Neural cell (in vitro differentiated cells): ENCODE measurements at regions not wholly inside any gene's neighbourhood (a gene's known extent, or its start where the extent isn't known, plus 50 kb on each side); places are given as distances from the start of the nearest gene placed in this dataset.

Experiments
- H2AFZ ChIP-seq: fragments of 200-600, 300-800 bp; sonication (generic), shearing (Covaris generic); 2 replicates; pipeline ENCODE4 v1.6.0; 2014; ENCODE audit warnings: low read depth, mild to moderate bottlenecking, antibody characterized with exemption, low read length, moderate library complexity
- H3F3A ChIP-seq: fragments of 200-600 bp; shearing (Covaris generic); 2 replicates; pipeline ENCODE4 v1.6.1; 2016; ENCODE audit warnings: mild to moderate bottlenecking, moderate library complexity, mixed read lengths, antibody characterized with exemption, low read length; ENCODE audit not compliant: insufficient read depth, poor library complexity, severe bottlenecking
- H3K27ac ChIP-seq: fragments of 200-600, 300-800 bp; sonication (generic), shearing (Covaris generic); 2 replicates; pipeline ENCODE4 v1.5.1; 2014; ENCODE audit warnings: mild to moderate bottlenecking, low read length, moderate library complexity
- H3K27me3 ChIP-seq: fragments of 300-800, 200-600 bp; sonication (generic), shearing (Covaris generic); 2 replicates; pipeline ENCODE4 v1.6.0; 2014; ENCODE audit warnings: mild to moderate bottlenecking, low read depth, low read length, moderate library complexity; ENCODE audit not compliant: insufficient read depth
- H3K36me3 ChIP-seq: fragments of 300-800, 200-600 bp; sonication (generic), shearing (Covaris generic); 2 replicates; pipeline ENCODE4 v1.5.1; 2014; ENCODE audit warnings: mild to moderate bottlenecking, antibody characterized with exemption, low read length, moderate library complexity; ENCODE audit not compliant: insufficient read depth
- H3K4me2 ChIP-seq: fragments of 300-800, 200-600 bp; sonication (generic), shearing (Covaris generic); 2 replicates; pipeline ENCODE4 v1.6.0; 2014; ENCODE audit warnings: mild to moderate bottlenecking, low read length
- H3K4me3 ChIP-seq: fragments of 300-800, 200-600 bp; sonication (generic), shearing (Covaris generic); 2 replicates; pipeline ENCODE4 v1.5.1; 2014; ENCODE audit warnings: mild to moderate bottlenecking, low read length, moderate library complexity
- H3K79me2 ChIP-seq: fragments of 200-600 bp; shearing (Covaris generic); replicated peaks from 2 replicates; pipeline ENCODE4 v1.6.0; 2014; ENCODE audit warnings: mild to moderate bottlenecking, low read length, moderate library complexity; ENCODE audit not compliant: insufficient read depth
- H3K9ac ChIP-seq: fragments of 300-800, 200-600 bp; sonication (generic), shearing (Covaris generic); 2 replicates; pipeline ENCODE4 v1.6.1; 2016; ENCODE audit warnings: mild to moderate bottlenecking, low read length, mixed read lengths
- H3K9me2 ChIP-seq: fragments of 200-600 bp; shearing (Covaris generic); 2 replicates; pipeline ENCODE4 v1.6.1; 2016; ENCODE audit warnings: mild to moderate bottlenecking, low read length, mixed read lengths; ENCODE audit not compliant: insufficient read depth
- H3K9me3 ChIP-seq: fragments of 200-600, 300-800 bp; sonication (generic), shearing (Covaris generic); 2 replicates; pipeline ENCODE4 v1.6.1; 2016; ENCODE audit warnings: mild to moderate bottlenecking, mixed run types, low read length, moderate library complexity, mixed read lengths
- H4K20me1 ChIP-seq: fragments of 200-600 bp; shearing (Covaris generic); 2 replicates; pipeline ENCODE4 v1.6.1; 2016; ENCODE audit warnings: mild to moderate bottlenecking, mixed run types; ENCODE audit not compliant: insufficient read depth
- EP300 ChIP-seq: fragments of 450-650 bp; conservative IDR thresholded peaks from 2 replicates; pipeline ENCODE4 v1.6.1; 2014; ENCODE audit warnings: antibody characterized with exemption, mild to moderate bottlenecking, moderate library complexity; ENCODE audit not compliant: poor library complexity, severe bottlenecking
- EZH2 ChIP-seq: fragments of 200-600, 300-800 bp; shearing (Covaris generic), sonication (generic); IDR thresholded peaks from 2 replicates; pipeline ENCODE4 v1.6.1; 2014; ENCODE audit warnings: antibody characterized with exemption, low read length, borderline replicate concordance, mild to moderate bottlenecking; ENCODE audit not compliant: insufficient read depth, poor library complexity, severe bottlenecking
- MXI1 ChIP-seq: fragments of 450-650 bp; conservative IDR thresholded peaks from 2 replicates; pipeline ENCODE4 v1.6.1; 2014; ENCODE audit warnings: antibody characterized with exemption, mild to moderate bottlenecking; ENCODE audit not compliant: poor library complexity, severe bottlenecking
- POLR2AphosphoS5 ChIP-seq: IDR thresholded peaks from 2 replicates; pipeline ENCODE4 v1.6.1; 2012
- RAD21 ChIP-seq: fragments of 450-650 bp; conservative IDR thresholded peaks from 2 replicates; pipeline ENCODE4 v1.6.1; 2014; ENCODE audit warnings: antibody characterized with exemption, mild to moderate bottlenecking, moderate library complexity
- SMC3 ChIP-seq: fragments of 450-650 bp; conservative IDR thresholded peaks from 2 replicates; pipeline ENCODE4 v1.6.1; 2014; ENCODE audit warnings: antibody characterized with exemption, mild to moderate bottlenecking, moderate library complexity; ENCODE audit not compliant: poor library complexity
- TAF1 ChIP-seq: IDR thresholded peaks from 2 replicates; pipeline ENCODE4 v1.6.1; 2012; ENCODE audit warnings: low read depth
- TF ChIP-seq, protein P1 (sequence below): fragments of 450-650 bp; IDR thresholded peaks from 2 replicates; pipeline ENCODE4 v1.5.1; 2014; ENCODE audit warnings: antibody characterized with exemption, mild to moderate bottlenecking, moderate library complexity; ENCODE audit not compliant: poor library complexity, severe bottlenecking
- TF ChIP-seq, protein P2 (sequence below): IDR thresholded peaks from 2 replicates; pipeline ENCODE4 v1.6.1; 2012; ENCODE audit warnings: borderline replicate concordance

DNA sequence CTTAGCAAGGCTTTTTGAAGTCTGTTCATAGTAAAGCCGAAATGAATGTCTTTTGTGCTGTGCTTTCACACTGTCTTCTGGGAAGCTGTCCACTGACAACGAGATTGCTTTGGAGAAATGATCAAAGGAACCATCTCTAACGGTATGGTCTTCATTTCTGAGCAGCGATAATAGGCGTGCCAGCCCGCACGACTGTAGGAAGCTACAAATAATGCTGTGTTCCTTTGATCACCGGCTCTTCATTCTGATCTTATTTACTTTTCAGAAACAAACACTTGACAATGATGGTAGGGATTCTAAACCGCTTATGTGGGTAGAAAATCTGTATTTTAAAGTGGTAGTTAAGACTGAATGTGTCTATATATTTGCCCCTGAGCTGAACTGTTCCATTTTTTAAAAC is 306.6 kb upstream of the EXOC2 start:
- no peak for TF ChIP-seq EP300
- no peak for TF ChIP-seq TAF1
- TF ChIP-seq POLR2AphosphoS5, result no peak
- TF ChIP-seq, protein P1, sequence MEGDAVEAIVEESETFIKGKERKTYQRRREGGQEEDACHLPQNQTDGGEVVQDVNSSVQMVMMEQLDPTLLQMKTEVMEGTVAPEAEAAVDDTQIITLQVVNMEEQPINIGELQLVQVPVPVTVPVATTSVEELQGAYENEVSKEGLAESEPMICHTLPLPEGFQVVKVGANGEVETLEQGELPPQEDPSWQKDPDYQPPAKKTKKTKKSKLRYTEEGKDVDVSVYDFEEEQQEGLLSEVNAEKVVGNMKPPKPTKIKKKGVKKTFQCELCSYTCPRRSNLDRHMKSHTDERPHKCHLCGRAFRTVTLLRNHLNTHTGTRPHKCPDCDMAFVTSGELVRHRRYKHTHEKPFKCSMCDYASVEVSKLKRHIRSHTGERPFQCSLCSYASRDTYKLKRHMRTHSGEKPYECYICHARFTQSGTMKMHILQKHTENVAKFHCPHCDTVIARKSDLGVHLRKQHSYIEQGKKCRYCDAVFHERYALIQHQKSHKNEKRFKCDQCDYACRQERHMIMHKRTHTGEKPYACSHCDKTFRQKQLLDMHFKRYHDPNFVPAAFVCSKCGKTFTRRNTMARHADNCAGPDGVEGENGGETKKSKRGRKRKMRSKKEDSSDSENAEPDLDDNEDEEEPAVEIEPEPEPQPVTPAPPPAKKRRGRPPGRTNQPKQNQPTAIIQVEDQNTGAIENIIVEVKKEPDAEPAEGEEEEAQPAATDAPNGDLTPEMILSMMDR, result no peak
- TF ChIP-seq, protein P2, sequence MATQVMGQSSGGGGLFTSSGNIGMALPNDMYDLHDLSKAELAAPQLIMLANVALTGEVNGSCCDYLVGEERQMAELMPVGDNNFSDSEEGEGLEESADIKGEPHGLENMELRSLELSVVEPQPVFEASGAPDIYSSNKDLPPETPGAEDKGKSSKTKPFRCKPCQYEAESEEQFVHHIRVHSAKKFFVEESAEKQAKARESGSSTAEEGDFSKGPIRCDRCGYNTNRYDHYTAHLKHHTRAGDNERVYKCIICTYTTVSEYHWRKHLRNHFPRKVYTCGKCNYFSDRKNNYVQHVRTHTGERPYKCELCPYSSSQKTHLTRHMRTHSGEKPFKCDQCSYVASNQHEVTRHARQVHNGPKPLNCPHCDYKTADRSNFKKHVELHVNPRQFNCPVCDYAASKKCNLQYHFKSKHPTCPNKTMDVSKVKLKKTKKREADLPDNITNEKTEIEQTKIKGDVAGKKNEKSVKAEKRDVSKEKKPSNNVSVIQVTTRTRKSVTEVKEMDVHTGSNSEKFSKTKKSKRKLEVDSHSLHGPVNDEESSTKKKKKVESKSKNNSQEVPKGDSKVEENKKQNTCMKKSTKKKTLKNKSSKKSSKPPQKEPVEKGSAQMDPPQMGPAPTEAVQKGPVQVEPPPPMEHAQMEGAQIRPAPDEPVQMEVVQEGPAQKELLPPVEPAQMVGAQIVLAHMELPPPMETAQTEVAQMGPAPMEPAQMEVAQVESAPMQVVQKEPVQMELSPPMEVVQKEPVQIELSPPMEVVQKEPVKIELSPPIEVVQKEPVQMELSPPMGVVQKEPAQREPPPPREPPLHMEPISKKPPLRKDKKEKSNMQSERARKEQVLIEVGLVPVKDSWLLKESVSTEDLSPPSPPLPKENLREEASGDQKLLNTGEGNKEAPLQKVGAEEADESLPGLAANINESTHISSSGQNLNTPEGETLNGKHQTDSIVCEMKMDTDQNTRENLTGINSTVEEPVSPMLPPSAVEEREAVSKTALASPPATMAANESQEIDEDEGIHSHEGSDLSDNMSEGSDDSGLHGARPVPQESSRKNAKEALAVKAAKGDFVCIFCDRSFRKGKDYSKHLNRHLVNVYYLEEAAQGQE, result no peak
- no peak for TF ChIP-seq RAD21
- H3K27ac ChIP-seq, result no peak overlapping the region
- H3K27me3 ChIP-seq, result no peaks in the 10 kb centered on the region

DNA sequence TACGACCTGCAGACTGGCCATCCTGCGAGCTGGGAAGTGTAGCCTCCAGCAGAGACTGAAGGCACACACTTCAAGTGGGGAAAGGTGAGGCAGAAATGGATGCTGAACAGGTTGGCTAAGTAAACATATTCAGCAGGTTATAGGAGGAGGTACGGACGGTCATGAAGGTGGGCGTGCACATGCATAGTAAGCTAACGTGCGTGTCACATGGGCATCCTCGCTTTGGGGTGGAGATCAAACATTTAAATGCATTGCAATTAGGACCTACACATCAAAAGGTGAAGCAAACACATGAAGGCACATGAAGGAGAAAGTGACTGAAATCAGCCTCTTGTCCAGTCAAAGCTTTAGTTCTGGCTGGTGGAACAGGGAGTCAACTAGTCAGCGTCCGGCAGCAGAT is 305.6 kb upstream of the EXOC2 start:
- Histone ChIP-seq H3F3A (no peaks in the 10 kb centered on the region), H3K27ac (no peak overlapping the region), H4K20me1 (no peaks in the 10 kb centered on the region), H3K9me2 (no peaks in the 10 kb centered on the region), H2AFZ (no peak overlapping the region), H3K4me3 (no peak overlapping the region), H3K27me3 (no peaks in the 10 kb centered on the region), H3K9me3 (no peaks in the 10 kb centered on the region), H3K9ac (no peak overlapping the region), H3K79me2 (no peaks in the 10 kb centered on the region), H3K36me3 (no peaks in the 10 kb centered on the region), H3K4me2 (no peak overlapping the region)
- TF ChIP-seq RAD21, result no peak
- no peak for TF ChIP-seq EP300
- no peak for TF ChIP-seq SMC3
- TF ChIP-seq POLR2AphosphoS5, result no peak

More for the DNA sequence above, 306.6 kb upstream of the EXOC2 start:
- H3K9me2 ChIP-seq, result no peaks in the 10 kb centered on the region
- H3K9me3 ChIP-seq, result no peaks in the 10 kb centered on the region
- no peak overlapping the region for H3K4me3 ChIP-seq
- H4K20me1 ChIP-seq, result no peaks in the 10 kb centered on the region
- H3F3A ChIP-seq, result no peaks in the 10 kb centered on the region
- no peak overlapping the region for H2AFZ ChIP-seq
- H3K4me2 ChIP-seq, result no peak overlapping the region
- no peaks in the 10 kb centered on the region for H3K79me2 ChIP-seq
- no peak overlapping the region for H3K9ac ChIP-seq
- H3K36me3 ChIP-seq, result no peaks in the 10 kb centered on the region

DNA sequence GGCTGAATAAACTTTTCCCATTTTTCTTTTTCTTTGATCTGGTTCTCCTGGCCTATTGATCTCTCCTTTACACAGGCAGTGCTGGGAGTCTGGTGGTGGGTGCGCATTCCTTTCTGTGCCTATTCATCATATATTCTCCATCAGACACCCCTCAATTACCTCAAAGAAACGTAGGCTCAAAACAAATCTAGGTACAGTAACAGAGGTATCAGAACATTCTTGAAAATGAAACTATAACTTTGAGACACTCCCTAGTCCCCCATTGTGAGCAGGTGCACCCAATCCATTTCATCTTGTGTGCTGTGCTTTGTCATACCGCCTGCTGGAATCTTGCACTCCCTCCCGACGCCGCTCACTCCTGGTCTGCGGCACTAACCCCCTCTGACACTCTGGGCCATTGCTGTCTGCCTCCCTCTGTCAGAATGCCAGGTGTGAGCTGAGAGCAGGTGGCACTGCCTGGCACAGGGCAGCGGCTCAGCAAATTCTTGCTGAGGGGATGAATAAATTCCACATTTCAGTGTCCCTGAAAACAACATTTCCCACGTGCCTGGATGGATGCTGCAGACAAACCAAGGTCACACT is 303.4 kb upstream of the EXOC2 start:
- Histone ChIP-seq H3K9me2 (no peaks in the 10 kb centered on the region), H4K20me1 (no peaks in the 10 kb centered on the region), H3K4me3 (no peak overlapping the region), H3K4me2 (no peak overlapping the region), H3F3A (no peaks in the 10 kb centered on the region), H3K27me3 (no peaks in the 10 kb centered on the region), H3K9ac (no peak overlapping the region), H3K79me2 (no peaks in the 10 kb centered on the region), H2AFZ (no peak overlapping the region), H3K9me3 (no peaks in the 10 kb centered on the region), H3K36me3 (no peaks in the 10 kb centered on the region), H3K27ac (no peak overlapping the region)
- TF ChIP-seq TAF1 (no peak), EZH2 (no peak), MXI1 (no peak), POLR2AphosphoS5 (no peak), SMC3 (no peak), RAD21 (no peak), EP300 (no peak)
- TF ChIP-seq, protein P2, result no peak
- TF ChIP-seq, protein P1, result no peak
